ENCODE measurements at regions not wholly inside any gene's neighbourhood (a gene's known extent, or its start where the extent isn't known, plus 50 kb on each side); places are given as distances from the start of the nearest gene placed in this dataset.
A peak's percentile ranks its signal among the peaks of the same experiment; 100 is the strongest.

GRCh38 chr7:115101199-115101598, 179.3 kb downstream of the MDFIC start:
- DNase-seq (no peak), FAIRE-seq (no peak)
- H3K9me3 ChIP-seq (ENCODE audit: control insufficient read depth in 2 of 3, insufficient read depth in 1 of 3, low read length in 3 of 3): no peaks in the 10 kb centered on the region
- no peak for TF ChIP-seq CTCF (IDR thresholded peaks at IDR 0.05; ENCODE audit: borderline replicate concordance, extremely low read depth, insufficient read depth)
- no peaks in the 10 kb centered on the region for H3K27me3 ChIP-seq (ENCODE audit: control insufficient read depth, insufficient read depth, low read length)
- no peak overlapping the region for H3K9ac ChIP-seq (ENCODE audit: low read length in 3 of 3)
- intact Hi-C loops (cut with DNase I): no loop called here
- no peaks in the 10 kb centered on the region for H3K36me3 ChIP-seq (ENCODE audit: control insufficient read depth in 2 of 3, insufficient read depth in 3 of 3, low read length in 3 of 3)
- H3K4me1 ChIP-seq (ENCODE audit: control insufficient read depth in 2 of 3, insufficient read depth in 2 of 3, low read depth in 1 of 3, low read length in 3 of 3): no peaks in the 10 kb centered on the region
- no peak overlapping the region for H3K27ac ChIP-seq (ENCODE audit: low read depth in 2 of 2, low read length in 2 of 2)
- no peak overlapping the region for H3K4me3 ChIP-seq (ENCODE audit: low read length in 3 of 3)

- FAIRE-seq: no peak
- Histone ChIP-seq H3K9ac (ENCODE audit: low read length in 3 of 3) (no peak overlapping the region), H3K4me1 (ENCODE audit: control insufficient read depth in 2 of 3, insufficient read depth in 2 of 3, low read depth in 1 of 3, low read length in 3 of 3) (no peaks in the 10 kb centered on the region), H3K36me3 (ENCODE audit: control insufficient read depth in 2 of 3, insufficient read depth in 3 of 3, low read length in 3 of 3) (no peaks in the 10 kb centered on the region), H3K9me3 (ENCODE audit: control insufficient read depth in 2 of 3, insufficient read depth in 1 of 3, low read length in 3 of 3) (no peaks in the 10 kb centered on the region), H3K4me3 (ENCODE audit: low read length in 3 of 3) (no peak overlapping the region), H3K27ac (ENCODE audit: low read depth in 2 of 2, low read length in 2 of 2) (no peak overlapping the region), H3K27me3 (ENCODE audit: control insufficient read depth, insufficient read depth, low read length) (no peaks in the 10 kb centered on the region)
- no peak for TF ChIP-seq CTCF (IDR thresholded peaks at IDR 0.05; ENCODE audit: borderline replicate concordance, extremely low read depth, insufficient read depth)
- intact Hi-C loops (cut with DNase I): no loop called here
- no peak for DNase-seq
These were observed 178.0 kb downstream of the MDFIC start for GRCh38 chr7:115099906-115100305.

- intact Hi-C loops (cut with DNase I): no loop called here
- no peaks in the 10 kb centered on the region for H3K9me3 ChIP-seq (ENCODE audit: control insufficient read depth in 2 of 3, insufficient read depth in 1 of 3, low read length in 3 of 3)
- H3K4me3 ChIP-seq (ENCODE audit: low read length in 3 of 3): no peak overlapping the region
- no peaks in the 10 kb centered on the region for H3K4me1 ChIP-seq (ENCODE audit: control insufficient read depth in 2 of 3, insufficient read depth in 2 of 3, low read depth in 1 of 3, low read length in 3 of 3)
- H3K27me3 ChIP-seq (ENCODE audit: control insufficient read depth, insufficient read depth, low read length): no peaks in the 10 kb centered on the region
- no peak overlapping the region for H3K9ac ChIP-seq (ENCODE audit: low read length in 3 of 3)
- no peaks in the 10 kb centered on the region for H3K36me3 ChIP-seq (ENCODE audit: control insufficient read depth in 2 of 3, insufficient read depth in 3 of 3, low read length in 3 of 3)
- no peak for FAIRE-seq
- no peak overlapping the region for H3K27ac ChIP-seq (ENCODE audit: low read depth in 2 of 2, low read length in 2 of 2)
- no peak for TF ChIP-seq CTCF (IDR thresholded peaks at IDR 0.05; ENCODE audit: borderline replicate concordance, extremely low read depth, insufficient read depth)
- DNase-seq: peak in 1 of 5 donors; percentile 8
These were observed 175.3 kb downstream of the MDFIC start for GRCh38 chr7:115097175-115097671.

DNA sequence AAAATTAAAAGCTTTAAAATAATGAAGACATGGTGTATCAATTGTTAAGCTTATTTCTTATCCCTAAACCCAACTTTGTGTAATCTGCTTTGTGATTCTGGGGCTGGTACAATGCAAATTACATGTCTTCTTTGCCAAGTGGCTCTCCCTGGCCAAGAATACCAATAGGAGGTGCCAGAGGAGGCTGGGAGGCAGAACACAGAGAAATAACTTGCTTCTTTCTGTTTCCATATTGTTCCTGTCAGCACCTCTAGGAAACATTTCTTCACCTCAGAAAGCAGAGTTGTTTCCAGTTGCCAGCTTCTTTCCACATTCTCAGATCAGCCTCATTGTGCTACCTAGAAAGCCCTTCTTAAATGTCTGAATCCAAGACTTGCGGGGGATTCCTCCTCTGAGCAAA, 174.4 kb downstream of the MDFIC start:
- no peak for DNase-seq
- H3K27me3 ChIP-seq (ENCODE audit: control insufficient read depth, insufficient read depth, low read length): no peaks in the 10 kb centered on the region
- H3K9ac ChIP-seq (ENCODE audit: low read length in 3 of 3): no peak overlapping the region
- no peaks in the 10 kb centered on the region for H3K4me1 ChIP-seq (ENCODE audit: control insufficient read depth in 2 of 3, insufficient read depth in 2 of 3, low read depth in 1 of 3, low read length in 3 of 3)
- H3K9me3 ChIP-seq (ENCODE audit: control insufficient read depth in 2 of 3, insufficient read depth in 1 of 3, low read length in 3 of 3): no peaks in the 10 kb centered on the region
- intact Hi-C loops (cut with DNase I): no loop called here
- TF ChIP-seq CTCF (IDR thresholded peaks at IDR 0.05; ENCODE audit: borderline replicate concordance, extremely low read depth, insufficient read depth): no peak
- no peak overlapping the region for H3K27ac ChIP-seq (ENCODE audit: low read depth in 2 of 2, low read length in 2 of 2)
- H3K36me3 ChIP-seq (ENCODE audit: control insufficient read depth in 2 of 3, insufficient read depth in 3 of 3, low read length in 3 of 3): no peaks in the 10 kb centered on the region
- no peak overlapping the region for H3K4me3 ChIP-seq (ENCODE audit: low read length in 3 of 3)
- no peak for FAIRE-seq
